HuH-7.5 (cell line): ENCODE measurements at regions not wholly inside any gene's neighbourhood (a gene's known extent, or its start where the extent isn't known, plus 50 kb on each side); places are given as distances from the start of the nearest gene placed in this dataset.
A peak's percentile ranks its signal among the peaks of the same experiment; 100 is the strongest.
"Not testable (repeated sequence)": the region's sequence is repeated elsewhere in the genome, so short reads cannot be mapped to it uniquely, and the experiment has no call there.

ENCODE experiments used
- DNase-seq: peaks from one replicate; pipeline ENCODE4 v3.0.0; 2011; ENCODE audit warnings: low spot score

DNA sequence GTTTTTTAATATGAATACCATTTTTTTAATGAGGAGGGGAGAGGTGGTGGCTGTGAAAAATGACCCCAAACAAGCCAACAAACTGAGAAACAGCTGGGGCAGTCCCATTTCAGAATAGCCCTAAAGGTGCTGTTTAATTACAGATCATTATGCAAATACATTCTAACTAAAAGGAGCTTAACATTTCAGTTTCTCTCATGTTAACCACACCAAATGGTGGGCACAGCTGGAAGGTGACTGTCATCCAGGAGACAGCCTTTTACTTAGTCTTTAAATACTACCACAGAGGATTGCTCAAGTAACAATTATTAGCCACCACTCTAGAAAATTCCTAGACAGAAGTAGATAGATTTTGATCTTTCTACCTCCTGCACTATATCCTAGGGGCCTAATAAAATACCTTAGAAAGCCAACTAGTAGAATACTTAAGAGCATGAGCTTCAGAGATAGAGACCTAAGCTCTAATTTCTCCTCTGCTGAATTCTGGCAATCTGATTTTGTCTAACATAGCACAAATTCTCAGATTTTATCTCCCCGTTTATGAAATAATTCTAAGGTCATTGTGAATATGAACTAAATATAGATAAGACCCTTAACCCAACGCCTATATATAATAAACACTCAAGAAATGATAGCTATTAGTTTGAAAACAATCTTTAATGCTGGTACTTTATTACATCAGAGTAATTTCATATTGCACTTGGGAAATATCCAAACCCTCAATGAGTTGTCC is 615.1 kb upstream of the NRSN1 start:
- no peak for DNase-seq

DNA sequence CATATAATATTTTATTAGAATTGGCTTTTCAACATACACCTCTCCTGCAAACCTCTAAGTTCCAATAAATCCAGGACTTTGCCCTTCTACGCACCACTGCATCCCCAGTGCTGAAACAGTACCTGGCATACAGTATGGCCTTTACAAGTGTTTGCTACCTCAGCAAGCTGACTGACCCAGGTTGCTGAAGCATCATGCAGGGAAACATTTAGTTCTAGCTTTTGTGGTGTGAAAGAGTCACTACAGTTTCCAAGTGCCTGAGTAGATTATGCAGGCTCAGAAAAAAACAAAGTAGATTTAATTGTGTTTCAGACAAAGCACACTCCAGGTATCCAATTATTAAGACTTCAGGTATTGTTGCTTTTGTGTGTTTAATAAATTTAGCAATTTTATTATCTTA is 614.2 kb upstream of the NRSN1 start:
- DNase-seq: no peak

DNA sequence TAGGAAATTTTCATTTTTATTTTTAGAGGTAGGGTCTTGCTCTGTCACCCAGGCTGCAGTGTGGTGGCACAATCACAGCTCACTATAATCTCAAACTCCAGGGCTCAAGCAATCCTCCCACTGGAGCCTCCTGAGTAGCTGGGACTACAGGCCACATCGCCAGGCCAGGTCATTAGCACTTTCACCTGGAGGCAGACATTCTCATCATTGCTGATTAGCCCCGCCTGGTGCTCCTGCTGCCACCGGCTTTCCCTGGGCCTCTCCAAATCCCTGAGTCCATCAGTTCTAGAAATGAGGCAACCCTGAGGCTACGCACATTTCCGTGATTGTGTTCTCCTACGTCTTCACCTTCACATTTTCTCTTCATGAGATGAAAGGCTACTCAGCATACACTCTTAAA is 607.7 kb upstream of the NRSN1 start:
- DNase-seq: no peak

DNA sequence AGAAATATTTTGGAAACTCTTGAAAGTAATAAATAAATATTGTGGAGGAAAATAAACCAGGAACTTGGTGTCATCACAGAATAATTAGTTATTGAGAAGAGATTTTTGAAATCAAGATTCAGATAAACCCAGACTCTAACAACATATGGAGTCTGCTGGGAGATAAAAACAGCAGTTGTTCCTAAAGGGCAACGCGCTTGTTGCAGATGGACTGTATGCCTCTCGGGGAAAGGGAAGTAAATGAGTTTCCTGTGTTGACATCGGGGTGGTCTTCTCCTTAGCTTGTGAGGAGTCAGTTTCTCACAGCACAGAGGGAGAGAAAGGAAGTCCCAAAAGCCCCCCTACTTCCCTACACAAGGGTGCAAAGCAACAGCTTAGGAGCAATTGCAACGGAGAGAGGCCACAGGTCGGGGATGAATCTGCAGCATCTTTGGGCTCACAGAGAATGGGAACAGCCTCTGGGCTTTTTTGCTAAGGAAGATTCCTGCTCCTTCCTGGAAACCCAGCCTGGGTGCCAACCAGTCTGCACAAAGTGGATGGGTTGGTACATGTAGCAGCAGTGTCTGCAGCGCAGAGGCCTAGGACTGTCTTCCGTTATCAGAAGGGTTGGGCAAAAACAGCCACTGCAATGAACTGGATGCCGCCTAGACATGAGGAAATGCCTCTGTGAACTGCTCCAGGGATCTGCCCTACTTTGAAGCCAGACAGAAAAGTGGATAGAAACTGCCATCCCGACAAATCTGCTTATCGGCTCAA is 603.0 kb upstream of the NRSN1 start:
- no peak for DNase-seq

DNA sequence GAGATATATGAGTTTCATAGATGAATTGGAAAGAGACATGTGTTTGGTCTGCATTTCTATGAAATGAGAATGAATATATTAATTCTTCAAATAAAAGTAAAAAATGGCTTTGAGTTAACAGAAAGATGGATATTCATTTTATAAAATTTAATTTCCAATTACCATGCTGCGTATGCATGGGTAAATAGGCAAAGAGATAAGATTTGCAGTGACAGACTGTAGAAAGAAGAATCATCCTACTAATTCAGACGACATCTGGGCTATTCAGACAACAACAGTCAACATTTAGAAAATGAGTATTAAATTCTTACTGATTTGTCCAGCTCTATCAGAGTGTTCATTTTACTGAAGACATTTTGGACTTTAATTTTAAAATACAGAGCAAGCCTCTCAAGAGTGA is 602.2 kb upstream of the NRSN1 start:
- no peak for DNase-seq

DNA sequence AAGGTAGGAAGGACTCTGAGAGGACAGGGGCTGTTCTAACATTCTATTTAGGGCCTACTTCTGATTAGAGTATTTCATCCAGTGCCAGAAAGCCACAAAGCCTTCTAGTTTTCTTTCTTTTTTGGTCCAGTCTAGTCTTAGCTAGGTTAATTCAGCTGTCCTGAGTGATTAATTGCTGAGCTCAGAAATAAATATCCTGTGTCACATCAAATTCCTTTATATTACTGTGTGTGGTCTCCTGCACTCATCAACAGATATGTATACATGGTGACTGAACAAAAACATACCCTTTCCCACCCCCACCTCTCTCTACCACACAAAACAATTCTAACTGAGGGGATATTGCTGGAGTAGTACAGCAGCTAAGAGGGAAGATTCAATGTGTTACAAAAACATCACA is 601.5 kb upstream of the NRSN1 start:
- no peak for DNase-seq

DNA sequence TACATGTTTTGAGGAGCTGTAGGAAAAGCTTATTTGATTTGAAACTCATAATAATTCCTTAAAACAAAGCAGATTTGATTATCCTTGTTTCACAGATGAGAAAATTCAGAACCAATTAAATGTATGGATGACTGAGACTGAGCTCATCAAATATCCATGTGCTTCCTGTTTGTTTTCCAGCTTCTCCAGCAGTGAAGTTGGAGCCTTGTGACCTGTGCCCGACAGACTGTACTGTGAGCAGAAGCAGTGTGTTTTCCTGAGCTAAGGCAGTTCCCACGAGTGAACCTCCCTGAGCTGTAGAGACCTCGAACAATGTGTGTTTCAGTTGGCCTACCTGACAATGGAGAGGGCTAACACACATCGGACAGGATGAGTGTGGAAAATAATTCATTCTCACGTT is 599.5 kb upstream of the NRSN1 start:
- DNase-seq: no peak

DNA sequence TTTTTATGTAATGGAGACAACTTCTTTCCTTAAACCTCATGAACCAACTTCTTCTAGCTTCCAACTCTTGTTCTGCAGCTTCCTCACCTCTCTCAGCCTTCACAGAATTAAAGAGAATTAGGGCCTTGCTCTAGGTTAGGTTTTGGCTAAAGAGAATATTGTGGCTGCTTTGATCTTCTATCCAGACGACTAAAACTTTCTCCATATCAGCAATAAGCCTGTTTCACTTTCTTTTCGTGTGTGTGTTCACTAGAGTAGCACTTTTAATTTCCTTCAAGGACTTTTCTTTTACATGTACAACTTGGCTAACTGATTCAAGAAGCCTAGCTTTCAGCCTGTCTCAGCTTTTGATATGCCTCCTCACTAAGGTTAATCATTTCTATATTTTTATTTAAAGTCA is 596.1 kb upstream of the NRSN1 start:
- no peak for DNase-seq

DNA sequence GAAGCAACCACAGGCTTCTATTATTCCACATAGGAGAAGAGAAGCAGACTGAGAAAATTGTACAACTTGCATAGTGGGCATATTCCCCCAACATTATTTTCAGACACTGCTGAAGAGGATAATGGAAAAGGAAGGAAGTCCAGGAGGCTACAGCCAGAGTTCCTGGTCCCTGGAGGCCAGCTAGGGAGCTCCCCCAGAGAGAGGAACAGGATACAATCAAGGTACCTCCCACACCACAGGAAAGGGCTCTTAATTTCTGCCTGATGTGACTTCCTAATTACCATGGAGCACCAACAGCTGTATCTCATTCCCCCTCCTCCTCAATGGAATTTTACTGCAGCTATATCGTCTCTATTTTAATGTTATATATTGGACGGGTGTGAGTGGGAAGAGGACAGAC is 594.3 kb upstream of the NRSN1 start:
- DNase-seq: no peak

DNA sequence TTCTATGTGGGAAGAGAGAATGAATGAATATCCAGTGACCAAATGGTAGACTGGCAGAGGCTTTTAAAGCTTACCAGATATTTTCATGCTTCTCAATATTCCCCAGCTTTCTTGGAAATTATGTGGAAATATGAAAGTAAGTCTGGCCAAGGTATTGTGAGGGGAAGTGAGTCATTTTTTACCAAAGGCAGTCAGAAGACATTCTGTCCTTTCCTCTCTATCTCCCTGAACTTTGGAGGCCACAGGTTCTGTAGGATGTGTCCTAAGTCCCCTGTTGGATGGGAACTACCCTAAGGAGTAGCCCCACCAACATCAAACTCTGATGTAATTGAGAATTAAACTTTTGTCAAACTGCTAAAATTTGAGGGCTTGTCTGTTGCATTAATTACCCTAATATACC is 593.8 kb upstream of the NRSN1 start:
- DNase-seq: no peak

DNA sequence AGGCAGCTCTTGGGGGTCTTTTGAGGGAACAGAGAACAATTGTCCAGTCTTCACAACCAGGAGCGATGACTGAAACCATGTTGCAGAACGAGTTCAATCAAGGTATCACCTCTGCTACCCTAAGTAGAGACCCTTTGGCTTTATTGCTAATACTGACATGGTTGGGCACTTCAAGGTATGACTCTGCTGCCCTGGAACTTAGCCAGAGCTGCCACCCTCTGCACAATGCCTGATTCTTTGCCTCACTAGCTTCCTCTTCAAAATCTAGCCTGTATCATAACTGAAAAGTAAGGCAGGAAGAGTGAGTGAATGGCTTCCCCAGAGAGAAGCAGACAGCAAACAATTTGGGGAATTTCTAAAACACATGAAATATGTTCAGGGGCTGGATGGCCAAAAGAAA is 592.7 kb upstream of the NRSN1 start:
- no peak for DNase-seq

DNA sequence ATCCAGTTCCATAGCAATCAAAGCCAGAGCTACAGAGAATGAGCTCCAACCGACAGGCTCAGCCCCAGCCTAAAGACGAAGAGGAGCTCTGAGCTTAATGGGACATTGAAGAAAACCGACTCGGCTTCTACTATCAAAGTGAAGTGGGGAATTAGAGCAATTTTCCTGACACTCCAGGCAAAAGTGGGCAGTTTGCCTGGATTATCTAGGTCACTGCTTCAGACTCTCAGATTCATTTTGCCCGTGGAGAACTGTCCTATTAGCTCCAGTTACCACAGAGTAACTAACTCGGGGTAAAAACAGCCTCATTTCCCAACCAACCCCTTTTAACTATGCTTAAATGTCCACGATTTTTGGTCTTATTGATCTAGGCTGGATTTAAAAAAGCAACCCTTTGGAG is 592.1 kb upstream of the NRSN1 start:
- DNase-seq: no peak

DNA sequence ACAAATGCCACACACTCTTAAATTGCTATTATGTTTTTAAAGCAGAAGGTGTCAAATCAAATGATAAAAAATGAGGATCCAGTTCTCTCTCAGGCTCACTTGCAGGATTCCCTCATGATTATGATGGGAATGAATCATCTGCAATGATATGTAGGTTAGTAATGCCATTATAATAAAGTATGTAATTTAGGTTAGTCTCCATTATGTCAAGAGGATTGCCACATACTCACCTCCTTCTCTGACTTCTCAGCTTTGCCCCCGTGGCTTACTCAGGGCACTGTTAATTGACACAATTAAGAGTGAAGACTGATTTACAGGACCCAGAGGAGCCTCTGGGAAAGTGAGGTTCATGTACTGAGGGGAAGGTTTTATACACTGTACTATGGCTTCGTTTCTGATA is 591.7 kb upstream of the NRSN1 start:
- no peak for DNase-seq

DNA sequence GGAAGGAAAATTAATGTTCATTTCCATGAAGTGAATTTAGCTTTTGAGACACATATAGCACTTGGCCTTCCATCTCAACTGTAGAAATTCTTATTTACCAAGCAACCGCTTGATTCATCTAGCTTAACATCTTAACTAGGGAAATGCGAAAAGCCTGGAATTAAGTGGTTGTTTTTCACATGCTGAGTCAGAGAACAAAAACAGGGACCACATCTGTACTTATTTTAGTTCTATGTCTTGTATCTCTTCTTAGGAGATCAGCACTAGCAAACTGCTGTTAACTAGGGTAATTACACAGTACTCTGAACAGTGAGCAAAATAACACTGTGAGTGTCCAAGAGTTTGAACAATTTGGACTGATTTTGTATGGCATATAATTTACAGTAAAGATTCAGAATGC is 590.9 kb upstream of the NRSN1 start:
- DNase-seq: no peak

DNA sequence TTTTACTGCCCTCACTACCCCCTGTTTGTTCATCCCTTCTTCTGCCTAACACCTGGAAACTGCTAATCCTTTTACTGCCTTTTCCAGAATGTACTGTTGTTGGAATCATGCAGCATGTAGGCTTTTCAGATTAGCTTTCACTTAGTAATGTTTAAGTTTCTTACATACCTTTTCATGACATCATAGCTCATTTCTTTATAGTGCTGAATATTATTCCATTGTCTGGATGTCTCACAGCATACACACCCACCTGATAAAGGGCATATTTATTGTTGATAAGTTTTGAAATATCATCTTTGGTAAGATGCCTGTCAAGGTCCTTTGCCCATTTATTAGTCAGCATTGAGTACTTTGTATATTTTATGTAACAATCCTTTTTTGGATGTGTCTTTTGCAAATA is 588.2 kb upstream of the NRSN1 start:
- no peak for DNase-seq

DNA sequence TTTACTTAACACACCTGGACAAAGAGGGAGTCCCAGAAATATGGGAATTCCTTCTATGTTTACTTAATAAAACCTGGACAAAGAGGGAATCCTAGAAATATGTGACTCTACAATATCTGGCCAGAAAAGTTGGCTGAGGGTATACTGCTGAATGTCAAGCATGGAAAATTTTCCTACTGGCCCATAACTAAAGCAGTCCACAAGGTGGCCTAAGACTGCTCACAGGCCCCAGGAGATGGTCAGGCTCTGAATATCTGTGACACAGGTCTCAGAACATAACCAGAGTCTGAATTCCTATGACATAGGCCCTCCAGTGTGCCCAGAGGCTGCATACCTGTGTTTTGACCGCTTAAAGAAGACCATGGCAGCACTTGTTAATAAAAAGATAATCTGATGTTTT is 578.2 kb upstream of the NRSN1 start:
- DNase-seq: peak; percentile 8

DNA sequence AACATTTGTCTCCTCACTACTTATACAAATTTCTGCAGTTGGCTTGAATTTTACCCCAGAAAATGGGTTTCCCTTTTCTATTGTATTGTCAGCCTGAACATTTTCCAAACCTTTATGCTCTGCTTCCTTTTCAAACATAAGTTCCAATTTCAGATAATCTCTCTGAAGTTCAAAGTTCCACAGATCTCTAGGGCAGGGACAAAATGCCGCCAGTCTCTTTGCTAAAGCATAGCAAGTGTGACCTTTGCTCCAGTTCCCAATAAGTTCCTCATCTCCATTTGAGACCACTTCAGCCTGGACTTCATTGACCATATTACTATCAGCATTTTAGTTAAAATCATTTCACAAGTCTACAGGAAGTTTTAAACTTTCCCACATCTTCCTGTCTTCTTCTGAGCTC is 571.1 kb upstream of the NRSN1 start:
- DNase-seq: not testable (repeated sequence)

DNA sequence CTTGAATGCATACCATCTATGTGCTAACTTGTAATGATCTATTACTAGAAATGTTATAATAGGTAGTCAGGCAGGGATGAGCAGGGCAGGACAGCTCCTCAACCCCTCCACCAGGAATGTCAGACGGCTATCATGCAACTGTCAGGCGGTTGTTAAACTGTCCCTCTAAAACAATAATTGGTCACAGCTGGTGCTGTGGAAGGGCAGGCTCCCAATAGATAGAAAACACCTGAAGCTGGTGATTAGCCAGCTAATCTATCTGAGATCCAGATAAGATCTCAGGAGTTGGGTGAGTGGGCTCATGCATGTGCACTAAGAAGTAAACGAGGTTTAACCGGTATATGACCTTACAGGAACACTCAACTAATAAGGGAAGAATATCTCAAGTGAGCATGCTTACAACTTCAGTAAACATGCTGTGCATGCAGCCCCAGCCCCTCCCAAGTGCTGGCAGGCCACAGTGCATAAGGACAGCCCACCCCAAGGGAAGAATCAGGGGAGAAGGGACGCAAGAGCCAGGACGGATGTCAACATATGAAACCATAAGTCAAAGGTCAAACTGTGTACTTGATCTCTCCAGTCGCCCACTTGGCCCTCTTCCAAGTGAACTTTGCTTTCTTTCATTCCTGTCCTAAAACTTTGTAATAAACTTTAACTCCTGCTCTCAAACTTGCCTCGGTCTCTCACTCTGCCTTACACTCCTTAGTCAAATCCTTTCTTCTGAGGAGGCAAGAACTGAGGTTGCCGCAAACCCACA is 566.2 kb upstream of the NRSN1 start:
- no peak for DNase-seq

DNA sequence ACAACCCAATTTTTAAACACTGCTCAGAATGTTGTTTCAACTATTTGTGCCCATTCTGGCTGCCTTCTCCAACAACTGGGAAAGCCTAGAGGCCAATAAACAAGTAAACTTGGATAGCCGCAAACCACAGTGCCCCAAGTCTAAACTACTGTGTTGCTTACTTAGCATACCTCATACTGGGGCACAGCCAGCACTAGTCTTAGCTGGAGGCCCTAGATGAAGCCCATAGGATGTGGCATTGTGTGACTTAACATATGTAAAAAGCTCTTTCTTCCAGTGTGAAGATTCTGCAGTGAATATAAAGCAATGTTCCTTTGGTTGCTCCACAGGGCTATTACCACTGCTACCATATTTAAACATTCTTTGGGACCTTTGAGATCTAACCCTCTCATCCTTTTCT is 564.3 kb upstream of the NRSN1 start:
- no peak for DNase-seq

DNA sequence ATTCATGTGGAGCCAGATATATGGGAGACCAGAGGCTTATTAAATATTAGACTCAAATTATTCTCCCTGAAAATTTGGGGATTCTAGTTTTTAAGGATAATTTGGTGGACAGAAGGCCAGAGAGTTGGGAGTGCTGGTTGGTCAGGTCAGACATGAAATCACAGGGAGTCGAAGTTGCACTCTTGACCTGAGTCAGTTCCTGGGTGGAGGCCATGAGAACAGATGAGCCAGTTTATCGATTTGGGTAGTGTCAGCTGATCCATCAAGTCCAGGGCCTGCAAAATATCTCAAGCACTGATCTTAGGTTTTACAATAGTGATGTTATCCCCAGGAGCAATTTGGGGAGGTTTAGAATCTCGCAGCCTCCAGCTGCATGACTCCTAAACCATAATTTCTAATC is 563.5 kb upstream of the NRSN1 start:
- DNase-seq: no peak

DNA sequence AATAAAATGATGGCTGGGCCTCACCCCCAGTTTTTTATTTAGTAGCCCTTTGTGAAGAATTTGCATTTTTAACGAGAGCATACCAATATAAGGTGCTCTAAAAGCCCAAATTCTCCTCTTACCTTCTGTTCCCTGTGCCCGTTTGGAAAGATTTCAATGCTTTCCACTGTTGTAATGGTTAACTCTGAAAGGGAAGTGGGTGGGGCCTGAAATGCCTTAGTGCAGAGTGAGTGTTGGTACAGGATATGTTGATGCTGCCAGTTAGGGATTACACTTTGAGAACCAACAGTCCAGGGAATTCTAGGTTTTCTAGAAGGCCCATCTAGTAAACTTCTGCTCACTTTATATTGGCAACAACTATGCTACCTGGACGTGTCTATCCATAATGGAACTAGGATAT is 562.7 kb upstream of the NRSN1 start:
- DNase-seq: no peak

DNA sequence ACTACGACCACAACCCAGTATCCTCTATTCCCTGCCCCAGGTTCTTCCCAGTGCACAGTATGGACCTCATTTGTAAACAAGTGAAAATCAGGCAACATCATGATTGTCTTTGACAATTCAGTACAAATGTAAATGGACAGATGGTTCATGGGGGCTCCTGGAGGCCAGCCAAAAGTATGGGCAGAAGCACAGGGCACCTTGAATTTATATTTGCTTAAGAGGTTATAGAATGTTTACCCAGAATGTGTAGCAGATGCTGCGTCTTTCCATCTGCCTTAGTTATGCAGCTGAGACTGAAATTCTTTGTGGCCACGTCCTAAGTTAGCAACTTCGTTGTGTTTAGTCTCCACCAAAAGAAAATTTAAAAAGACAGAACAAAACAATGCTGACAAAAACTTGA is 559.6 kb upstream of the NRSN1 start:
- DNase-seq: no peak

DNA sequence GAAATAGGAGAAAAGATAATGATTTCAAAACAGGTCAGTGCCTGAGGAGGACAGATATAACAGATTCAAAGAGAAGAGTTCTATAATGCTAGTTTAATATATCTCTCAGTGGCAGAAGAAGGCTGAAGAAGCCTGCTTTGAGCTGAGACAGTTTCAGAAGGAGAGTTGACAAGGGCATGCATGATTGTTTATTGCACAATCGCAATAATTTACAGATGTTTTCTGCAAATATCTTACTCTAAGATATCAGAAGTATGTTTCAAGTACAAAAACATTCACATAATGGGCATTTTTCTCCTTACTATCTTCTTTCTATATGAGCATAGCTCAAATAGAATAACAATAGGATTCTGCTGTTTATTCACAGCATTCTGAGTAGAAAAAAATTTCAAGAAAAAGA is 557.7 kb upstream of the NRSN1 start:
- DNase-seq: no peak
